ENCODE measurements at regions not wholly inside any gene's neighbourhood (a gene's known extent, or its start where the extent isn't known, plus 50 kb on each side); places are given as distances from the start of the nearest gene placed in this dataset.

DNA sequence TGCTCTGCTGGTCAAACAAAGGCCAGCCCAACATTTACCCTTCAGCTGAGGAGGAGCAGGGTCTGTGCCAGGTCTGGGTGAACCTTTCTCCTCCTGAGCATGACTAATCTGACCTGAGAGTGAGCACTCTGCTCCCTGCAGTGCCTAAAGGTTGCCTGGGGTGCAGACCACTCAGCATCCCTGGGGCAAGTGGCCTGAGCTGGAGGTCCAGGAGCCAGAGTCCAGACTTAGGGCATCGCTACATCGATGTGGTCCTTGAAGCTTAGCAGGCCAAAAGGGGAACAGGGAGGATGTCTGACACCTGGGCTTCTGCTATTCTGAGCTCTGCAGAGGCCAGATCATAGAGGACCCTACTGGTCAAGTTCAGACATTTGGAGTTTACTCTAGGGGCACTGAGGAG lies 119.1 kb downstream of the FAM43A start:
- DNase-seq (ENCODE audit: low read depth in 2 of 2): no peak

DNA sequence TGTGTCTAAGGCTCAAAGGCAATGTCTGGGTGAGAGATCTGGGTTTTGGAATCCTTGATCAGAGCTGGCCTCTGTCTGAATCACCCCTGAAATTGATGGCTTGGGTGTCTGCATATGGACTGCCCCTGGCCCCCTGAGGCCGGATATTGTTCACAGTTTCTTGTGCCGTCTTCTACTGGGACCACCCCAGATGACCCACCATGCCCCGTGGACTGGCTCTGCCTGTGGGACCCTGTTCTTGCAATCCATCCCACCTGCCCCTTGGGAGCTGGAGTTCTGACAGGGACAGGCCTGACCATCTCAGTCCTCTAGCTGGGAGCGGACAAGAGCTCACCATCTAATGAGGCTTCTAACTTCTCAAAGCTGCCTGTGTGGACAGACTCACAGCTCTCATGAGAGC lies 119.9 kb downstream of the FAM43A start:
- DNase-seq (ENCODE audit: low read depth in 2 of 2): no peak

DNA sequence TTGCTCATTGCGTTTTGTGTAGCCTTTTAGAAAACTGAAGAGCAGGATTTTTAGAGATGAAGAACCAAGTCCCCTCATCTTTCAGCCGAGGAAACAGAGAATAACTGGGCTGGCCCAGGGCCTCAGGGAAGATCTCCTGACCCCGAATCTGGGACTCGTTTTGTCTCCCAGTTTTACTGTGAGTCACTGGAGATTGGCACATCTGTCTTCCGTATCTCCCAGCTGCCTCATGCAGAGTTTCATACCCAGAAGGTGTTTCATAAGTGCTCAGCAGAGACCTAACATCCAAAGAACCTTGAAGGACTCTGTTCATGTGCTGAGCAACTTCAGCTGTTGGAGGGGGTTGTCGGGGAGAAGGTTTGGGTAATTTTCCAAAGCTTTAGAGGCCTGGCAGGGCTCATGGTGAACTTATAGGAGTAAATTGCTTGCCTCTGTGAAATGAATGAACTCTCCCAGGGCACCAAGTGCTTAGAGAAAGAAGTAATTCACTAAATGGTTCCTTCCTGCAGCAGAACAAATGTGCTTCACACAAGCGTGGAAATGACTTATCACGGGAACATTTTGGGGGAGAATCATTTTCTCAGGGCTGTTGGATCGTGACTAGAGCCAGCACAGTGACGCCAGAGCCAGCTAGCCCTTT lies 121.4 kb downstream of the FAM43A start:
- no peak for DNase-seq (ENCODE audit: low read depth in 2 of 2)

DNA sequence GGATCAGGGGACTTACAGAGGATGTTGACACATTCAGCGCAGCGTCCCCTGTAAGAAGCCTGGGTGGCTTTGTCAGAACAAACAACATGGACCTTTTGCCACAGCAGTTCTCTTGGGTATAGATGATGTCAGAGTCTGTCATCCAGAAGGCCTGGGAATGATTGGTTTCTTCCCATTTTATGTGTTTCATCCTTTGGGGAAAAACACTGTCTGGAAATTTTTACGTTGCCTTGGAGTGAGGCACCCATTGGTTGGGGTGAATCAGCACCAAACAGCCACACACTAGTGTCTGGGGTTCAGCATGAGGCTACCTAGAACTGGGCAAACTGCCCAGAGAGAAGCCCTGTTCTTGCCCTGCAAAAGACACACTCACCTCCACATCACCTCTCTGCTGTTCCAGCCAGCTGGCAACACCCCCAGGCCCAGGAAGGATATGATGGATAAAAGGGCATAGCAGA lies 123.0 kb downstream of the FAM43A start:
- DNase-seq (ENCODE audit: low read depth in 2 of 2): no peak

DNA sequence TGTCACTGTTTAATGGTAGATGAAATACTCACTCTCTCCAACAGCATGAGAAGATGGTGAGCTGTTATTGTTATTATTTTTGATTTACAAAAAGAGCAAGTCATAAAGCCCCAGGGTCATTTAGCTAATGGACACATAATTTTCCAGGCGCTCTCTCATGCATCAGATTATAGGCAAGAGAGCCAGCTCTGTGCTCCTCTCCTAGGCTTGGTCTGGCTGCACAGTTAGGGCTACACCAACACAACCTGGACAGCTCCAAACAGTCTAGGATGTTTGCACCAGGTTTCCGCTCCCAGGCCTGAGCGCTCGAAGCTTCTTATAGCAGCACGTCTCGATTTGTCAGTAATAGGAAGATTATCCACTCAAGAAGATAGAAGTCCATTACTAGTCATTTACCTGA lies 123.7 kb downstream of the FAM43A start:
- DNase-seq (ENCODE audit: low read depth in 2 of 2): no peak

DNA sequence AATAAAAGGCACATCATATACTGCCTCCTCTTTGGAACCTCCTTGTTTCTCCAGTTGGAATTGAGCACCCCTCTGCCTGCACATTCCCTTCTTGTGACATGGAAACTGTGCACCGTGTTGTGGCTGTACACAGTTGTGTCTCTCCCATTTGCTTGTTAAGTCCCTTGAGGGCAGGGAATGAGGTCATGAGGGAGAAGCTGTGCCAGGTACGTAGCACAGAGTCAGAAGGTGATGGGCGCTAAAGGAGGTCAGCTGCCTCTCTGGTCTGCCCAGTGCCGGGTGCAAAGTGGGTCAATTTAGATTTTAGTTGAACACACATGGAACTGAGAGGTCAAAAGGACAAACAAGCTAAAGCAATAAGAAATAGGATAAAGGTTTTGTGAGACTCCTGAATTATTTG lies 124.4 kb downstream of the FAM43A start:
- DNase-seq (ENCODE audit: low read depth in 2 of 2): no peak

DNA sequence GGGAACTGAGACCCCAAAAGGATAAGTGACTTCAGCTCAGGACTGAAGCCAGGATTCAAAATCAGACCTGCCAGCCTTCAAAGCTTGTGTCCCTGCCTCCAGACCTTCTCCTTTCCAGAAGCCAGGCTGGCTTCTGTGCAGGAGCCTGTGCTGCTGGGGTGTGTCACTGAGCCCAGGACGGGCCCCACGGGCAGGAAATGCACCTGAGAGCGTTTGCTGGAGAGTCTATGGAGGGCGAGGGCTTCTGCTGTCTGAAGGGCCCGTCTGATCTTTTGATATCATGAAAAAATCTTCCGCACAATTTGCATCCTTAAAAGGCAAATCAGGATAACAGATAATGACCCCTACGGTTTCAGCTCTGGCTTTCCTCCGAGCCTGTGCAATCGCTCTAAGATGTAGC lies 125.4 kb downstream of the FAM43A start:
- no peak for DNase-seq (ENCODE audit: low read depth in 2 of 2)

DNA sequence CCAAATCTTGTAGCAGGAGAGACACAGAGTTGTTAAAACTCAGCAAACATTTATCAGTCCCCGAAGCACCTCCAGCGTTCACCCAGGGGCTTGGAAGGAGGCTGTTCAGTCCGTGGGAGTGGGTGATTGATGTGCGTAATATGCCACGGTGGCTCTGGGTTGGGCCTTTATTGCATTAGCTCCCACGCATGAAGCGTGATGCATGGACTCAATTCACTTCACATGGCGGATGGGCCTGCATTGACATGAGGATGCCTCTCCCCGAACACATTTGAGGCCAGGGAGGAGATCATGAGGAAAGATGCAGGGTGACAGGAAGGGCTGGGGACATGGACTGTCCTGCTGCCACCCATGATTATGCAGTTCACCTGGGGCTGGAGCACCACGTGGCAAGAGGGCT lies 126.5 kb downstream of the FAM43A start:
- no peak for DNase-seq (ENCODE audit: low read depth in 2 of 2)

DNA sequence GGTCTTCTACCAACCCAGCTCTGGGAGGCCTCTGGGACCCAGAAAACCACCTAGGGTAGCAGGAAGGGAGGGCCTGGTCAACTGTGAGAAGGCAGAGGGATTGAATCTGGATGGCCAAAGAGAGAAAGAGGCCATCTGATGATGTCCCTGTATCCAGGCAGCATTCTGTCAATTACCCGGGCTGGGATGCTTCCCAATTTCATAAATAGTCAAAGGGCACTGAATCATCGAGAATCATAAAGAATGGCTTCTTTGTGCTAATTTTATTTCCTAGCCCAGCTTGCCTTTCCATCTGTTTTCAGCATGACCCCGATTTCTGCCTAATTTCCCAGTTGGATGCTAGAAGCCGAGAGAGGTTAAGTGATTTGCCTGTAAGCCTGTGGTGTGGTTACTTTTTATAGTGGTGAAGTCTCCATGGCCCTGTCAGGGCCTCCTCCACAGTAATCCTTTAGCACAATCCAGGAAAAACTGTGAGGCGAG lies 129.2 kb downstream of the FAM43A start:
- no peak for DNase-seq (ENCODE audit: low read depth in 2 of 2)

DNA sequence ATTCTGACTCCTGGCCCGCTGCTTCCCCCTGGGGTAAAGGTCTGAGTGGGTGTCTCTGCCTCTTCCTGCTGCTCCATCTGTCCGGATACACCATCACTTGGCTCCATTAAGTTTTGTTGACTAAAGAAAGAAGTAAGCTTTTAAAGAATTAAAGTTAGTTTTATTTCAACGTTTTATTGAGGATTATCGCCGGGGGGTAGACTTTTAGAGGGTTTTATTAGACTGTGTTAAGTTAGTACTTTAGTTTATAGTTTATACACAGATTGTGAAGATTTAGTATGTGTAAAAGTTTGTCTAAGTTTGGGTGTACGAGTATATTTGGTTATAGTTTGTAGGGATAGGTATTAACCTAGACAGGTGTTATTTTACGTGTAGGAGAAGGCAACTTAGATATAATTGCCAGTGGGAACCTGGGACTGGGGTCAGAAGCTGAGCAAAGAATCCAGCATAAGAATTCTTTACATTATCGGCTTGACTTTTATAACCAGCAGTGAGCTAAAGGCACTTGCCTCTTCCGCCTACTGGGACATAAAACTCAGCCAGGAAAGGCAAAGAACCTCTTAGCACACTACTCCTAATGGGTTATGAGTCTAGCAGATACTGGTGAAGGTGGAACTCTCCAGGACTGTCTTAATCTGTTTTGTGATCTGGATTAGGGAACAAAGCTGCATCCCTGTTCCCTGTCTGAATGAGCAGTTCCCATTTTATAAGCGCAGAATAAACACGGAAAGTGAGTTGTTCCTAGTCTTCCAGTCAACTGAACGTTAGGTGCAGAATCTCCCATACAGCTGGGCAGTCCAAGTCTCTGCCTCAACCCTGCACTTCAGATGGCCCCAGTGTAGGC lies 131.3 kb downstream of the FAM43A start:
- no peak for DNase-seq (ENCODE audit: low read depth in 2 of 2)

DNA sequence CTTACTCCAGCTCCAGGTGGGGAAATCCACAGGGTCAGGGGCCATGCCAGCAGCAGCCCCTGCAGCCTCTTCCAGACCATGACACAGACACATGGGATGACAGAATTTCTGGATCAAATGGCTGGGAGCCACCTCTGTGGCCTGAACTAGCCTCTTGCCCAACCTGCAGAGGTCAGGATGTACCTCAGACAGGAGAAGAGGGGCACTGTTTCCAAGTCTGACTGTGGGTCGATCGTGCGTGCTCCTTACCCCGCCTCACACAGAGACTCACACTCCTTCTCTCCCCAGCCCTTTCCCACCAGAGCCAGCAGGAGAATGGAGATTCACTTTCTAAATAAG lies 131.9 kb downstream of the FAM43A start:
- no peak for DNase-seq (ENCODE audit: low read depth in 2 of 2)

DNA sequence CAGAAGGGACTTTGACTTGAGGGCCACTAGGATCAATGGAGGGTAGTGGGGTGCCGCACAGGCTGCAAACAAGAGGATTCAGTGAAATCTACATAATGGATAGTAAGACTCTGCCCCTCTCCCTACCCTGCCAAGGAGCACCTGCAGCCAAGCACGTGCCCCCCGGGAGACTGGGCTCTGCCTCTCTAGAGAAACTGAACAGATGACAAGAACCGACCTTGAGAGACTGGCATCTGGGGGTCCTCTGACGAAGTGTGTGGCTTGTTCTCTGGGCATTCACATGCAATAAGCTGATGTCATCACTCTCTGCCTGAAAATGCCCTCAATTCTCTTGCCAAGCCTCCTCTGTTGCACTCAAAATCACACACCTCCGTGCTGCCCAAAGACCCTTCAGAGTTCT lies 132.3 kb downstream of the FAM43A start:
- DNase-seq (ENCODE audit: low read depth in 2 of 2): no peak

DNA sequence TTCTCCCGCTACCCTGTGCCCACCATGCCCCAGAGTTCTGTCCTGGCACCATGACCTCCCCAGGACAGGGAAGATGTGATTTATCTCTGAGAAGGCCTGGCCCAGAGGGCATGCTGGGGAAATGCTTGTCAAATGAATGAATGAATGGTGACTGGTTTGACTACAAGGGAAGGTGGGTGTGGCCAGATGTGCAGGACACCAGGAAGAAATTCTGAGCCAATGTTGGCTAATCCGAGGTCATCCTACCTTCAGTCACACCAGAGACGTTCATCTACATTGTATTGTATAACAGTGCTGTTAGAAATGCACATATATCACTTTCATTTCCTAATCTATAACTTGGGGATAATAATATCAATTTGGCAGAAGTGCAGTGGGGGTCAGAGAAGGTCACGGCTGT lies 138.4 kb downstream of the FAM43A start:
- no peak for DNase-seq (ENCODE audit: low read depth in 2 of 2)

DNA sequence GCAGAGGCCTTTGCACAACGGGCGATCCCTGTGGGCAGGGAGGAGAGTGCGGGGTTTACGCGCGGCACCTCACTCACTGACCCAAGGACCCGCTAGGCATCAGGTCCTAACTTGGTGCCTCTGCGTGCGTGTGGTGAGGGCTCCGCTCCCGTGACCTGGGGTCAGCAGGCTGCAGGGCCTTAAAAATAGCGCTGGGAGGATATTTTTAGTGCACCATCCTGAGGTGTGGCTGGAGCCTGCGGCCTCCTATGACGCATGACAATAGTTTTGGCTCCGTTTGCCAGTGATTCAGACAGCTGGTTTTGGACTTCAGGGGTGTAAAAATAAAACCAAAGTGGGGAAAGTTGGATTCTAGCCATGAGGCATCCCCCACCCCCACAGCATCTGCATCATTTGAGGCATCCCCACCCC lies 139.0 kb downstream of the FAM43A start:
- no peak for DNase-seq (ENCODE audit: low read depth in 2 of 2)

DNA sequence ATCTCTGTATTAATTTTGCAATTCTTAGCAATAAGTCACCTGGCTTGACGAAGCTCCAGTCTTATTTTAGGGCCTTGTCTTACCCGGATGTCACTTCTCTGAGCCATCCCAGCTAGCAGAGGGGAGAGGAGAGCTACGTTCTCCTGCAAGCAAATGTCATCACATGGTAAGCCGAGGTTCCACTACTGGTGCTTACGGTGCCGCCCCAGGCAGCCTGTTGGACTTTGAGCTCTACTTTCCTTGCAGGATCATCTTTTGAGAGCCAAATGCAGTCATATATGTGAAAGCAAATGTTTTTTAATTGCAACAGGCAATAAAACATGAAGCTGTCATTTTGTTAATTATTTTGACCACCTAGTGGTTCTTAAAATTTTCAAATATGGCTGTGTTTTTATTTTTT lies 140.9 kb downstream of the FAM43A start:
- DNase-seq (ENCODE audit: low read depth in 2 of 2): no peak

DNA sequence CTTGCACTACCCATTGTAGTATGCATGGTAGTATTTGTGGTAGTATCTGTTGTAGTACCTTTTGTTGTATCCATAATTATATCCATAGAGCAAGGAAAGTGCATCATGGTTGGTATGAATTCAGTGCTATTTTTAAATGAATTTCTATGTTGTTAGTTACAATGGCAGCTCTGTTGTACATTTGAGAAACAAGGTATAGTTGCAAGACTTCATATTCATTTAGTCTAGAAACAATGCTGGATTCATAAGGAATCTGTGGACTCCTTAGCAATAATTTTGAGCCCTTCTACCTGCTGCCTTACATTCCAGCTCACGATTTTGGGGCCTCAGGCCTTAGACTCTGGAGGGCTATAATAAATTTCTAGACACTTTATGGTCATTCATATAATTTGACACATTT lies 141.8 kb downstream of the FAM43A start:
- no peak for DNase-seq (ENCODE audit: low read depth in 2 of 2)

DNA sequence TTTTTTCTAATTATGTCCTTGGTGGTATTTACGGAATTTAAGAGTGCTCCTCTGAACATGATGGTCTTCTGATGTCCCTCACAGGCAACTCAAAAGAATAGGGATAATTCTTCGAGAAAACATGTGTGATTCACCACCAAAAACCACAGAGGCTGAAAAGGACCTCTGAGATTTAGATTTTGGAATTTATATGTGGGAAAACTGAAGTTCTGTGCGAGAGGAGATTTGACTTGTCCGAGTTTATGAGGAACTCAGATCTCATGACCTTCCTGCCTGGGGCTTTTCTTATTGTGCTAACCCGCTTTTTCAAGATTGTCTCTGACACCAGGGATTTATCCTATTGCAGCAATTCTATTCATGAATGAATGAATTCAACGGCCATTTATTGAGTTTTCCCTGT lies 142.4 kb downstream of the FAM43A start:
- no peak for DNase-seq (ENCODE audit: low read depth in 2 of 2)

DNA sequence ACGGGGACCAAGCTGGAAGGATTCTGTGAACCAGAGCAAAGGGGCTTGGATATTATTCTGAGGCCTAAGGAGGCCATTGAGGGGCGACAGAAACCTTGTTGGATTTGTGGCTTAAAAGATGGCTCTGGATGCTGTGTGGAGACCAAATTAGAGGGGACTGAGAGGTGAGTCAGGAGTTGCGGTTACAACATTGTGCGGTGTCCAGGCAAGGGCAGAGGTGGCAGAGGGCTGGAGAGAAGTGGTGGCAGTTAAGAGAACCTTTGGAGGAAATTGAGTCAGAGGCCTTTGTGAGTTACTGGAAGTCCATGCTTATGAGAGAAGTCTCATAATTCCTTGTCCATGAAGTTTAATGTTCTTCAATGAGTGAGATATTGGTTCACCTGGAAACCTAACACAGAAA lies 143.2 kb downstream of the FAM43A start:
- no peak for DNase-seq (ENCODE audit: low read depth in 2 of 2)

DNA sequence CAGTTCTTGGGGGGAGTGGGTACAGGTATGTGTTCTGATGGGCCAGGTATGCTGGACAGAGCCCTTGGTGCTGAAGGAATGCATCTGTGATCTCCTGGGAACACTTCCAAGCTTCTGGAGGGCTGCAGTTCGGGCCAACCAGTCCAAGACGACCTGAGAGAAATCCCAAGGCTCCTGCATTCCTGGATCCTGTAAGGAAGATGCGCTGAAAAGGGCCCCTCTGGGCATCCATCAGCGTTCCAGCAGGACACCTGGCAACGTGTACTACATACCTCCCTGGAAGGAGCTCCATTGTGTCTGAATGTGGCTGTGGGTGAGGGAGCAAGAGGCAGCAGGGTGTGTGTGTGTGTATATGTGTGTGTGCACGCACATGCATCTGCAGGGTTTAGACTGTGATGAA lies 144.7 kb downstream of the FAM43A start:
- no peak for DNase-seq (ENCODE audit: low read depth in 2 of 2)

DNA sequence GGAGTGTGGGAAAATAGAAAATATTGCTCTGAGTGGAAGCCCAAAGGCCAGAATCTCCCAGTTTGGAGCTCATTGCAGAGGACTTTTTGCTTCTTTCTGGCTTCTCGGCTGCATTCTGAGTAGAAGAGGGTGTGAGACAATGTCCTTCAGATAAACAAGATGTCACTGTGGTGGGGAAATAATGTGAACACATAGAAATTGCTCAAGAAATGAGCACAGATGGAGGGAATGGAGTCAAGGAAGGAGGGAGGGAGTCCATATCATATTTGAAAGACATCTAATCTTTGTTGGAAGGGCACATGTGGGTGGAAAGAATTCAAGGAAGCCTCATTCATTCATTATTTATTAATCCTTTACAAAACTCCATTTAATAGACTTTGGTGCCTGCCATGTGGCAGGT lies 145.3 kb downstream of the FAM43A start:
- DNase-seq (ENCODE audit: low read depth in 2 of 2): no peak

DNA sequence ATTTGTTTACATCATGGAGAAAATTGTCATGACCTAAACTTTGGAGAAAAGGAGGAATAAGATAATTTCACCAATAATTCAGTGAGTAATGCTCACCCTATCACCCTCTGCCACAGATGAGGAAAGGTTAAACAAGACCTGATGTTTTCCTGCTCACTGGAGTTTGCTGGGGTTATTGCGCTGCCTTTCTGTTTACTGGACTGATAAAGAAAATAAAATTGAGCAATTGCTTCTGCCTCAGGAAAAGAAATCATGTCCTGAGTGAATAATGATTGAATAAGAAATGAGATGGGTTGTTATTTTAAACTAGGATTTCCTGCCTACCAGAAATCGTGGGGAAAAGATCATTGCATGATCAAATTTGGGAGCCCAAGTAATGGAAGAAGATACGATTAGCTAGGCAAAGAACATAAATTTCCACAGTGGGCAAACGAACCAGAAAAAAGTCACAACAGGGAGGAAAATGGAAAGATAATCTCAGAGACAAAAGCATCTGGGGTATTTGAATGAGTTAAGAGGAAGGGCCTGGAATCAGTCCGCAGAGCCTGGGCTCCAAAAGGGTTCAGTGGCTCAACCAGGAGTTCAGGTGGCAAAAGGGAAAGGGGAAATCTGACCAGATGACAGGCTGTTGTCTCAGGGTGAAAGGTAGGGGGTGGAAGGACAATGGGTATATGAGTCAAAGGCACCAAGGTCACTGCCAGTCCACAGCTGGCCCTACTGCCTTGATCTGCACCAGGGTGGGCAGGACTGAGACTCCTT lies 146.8 kb downstream of the FAM43A start:
- DNase-seq (ENCODE audit: low read depth in 2 of 2): no peak

DNA sequence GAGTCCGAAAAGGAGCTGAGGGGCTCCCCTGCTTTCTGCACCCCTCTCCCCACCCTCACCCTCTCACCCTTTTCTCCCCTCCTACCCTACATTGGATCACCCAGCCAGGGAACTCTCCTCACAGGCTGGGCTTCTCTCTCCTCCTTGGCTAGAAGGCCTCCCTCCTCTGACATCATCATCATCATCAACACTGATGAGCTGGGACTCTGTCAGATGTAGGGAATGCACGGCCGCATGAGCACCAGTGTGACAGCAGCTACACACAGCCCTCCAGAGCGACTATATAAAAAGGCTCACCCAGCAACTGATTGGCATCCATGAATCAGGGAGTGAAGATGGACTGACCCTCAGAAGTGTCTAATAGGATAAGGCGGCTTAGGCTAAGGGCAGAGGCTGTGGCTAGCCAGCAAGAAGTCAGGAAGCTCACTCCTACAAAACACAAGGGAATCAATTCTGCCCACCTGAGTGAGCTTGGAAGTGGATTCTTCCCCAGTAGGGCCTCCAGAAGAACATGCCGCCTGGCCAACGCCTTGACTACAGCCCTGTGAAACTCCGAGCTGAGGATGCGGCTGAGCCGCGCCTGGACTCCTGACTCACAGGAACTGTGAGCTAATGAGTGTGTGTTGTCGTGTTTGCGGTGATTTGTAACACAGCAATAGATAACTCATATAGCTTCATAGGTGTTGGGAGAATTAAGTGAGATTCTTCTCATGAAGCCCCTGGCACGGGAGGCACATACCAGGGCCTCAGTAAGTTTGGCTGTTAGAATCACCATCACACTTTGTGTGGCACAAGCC lies 147.6 kb downstream of the FAM43A start:
- no peak for DNase-seq (ENCODE audit: low read depth in 2 of 2)

All from stimulated activated CD8-positive, alpha-beta memory T cell treated with anti-CD3 and anti-CD28 coated beads, Interleukin-7, amount 100 ng/mL, for 1 hour (primary cell).